ENCODE measurements at regions not wholly inside any gene's neighbourhood (a gene's known extent, or its start where the extent isn't known, plus 50 kb on each side); places are given as distances from the start of the nearest gene placed in this dataset.

GRCh38 chr3:190995156-190995555, 132.7 kb upstream of the GMNC start:
- TF ChIP-seq, protein P1, sequence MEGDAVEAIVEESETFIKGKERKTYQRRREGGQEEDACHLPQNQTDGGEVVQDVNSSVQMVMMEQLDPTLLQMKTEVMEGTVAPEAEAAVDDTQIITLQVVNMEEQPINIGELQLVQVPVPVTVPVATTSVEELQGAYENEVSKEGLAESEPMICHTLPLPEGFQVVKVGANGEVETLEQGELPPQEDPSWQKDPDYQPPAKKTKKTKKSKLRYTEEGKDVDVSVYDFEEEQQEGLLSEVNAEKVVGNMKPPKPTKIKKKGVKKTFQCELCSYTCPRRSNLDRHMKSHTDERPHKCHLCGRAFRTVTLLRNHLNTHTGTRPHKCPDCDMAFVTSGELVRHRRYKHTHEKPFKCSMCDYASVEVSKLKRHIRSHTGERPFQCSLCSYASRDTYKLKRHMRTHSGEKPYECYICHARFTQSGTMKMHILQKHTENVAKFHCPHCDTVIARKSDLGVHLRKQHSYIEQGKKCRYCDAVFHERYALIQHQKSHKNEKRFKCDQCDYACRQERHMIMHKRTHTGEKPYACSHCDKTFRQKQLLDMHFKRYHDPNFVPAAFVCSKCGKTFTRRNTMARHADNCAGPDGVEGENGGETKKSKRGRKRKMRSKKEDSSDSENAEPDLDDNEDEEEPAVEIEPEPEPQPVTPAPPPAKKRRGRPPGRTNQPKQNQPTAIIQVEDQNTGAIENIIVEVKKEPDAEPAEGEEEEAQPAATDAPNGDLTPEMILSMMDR (IDR thresholded peaks at IDR 0.05; ENCODE audit: extremely low read depth in 1 of 2, insufficient read depth in 1 of 2, low read depth in 1 of 2, low read length in 2 of 2) = no peak
- no peak for TF ChIP-seq POLR2AphosphoS5 (IDR thresholded peaks at IDR 0.05; ENCODE audit: insufficient read depth, low read depth, low read length)
- no peak for TF ChIP-seq POLR2A (IDR thresholded peaks at IDR 0.05; ENCODE audit: low read depth, low read length)
- TF ChIP-seq JUN (IDR thresholded peaks at IDR 0.05; ENCODE audit: borderline replicate concordance, insufficient read depth, insufficient read length, low read depth) = no peak
- TF ChIP-seq, protein P2, sequence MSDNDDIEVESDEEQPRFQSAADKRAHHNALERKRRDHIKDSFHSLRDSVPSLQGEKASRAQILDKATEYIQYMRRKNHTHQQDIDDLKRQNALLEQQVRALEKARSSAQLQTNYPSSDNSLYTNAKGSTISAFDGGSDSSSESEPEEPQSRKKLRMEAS (IDR thresholded peaks at IDR 0.05; ENCODE audit: insufficient read depth, insufficient read length) = no peak
- no peak for TF ChIP-seq FOS (IDR thresholded peaks at IDR 0.05; ENCODE audit: borderline replicate concordance, insufficient read depth, low read length)
- TF ChIP-seq EZH2 (IDR thresholded peaks at IDR 0.05; ENCODE audit: borderline replicate concordance, low read depth, low read length, severe bottlenecking) = no peak
- TF ChIP-seq GATA2 (IDR thresholded peaks at IDR 0.05; ENCODE audit: insufficient read depth, insufficient read length, low read depth, low read length) = no peak

Measured in endothelial cell of umbilical vein (primary cell).